Left ventricle myocardium inferior (tissue), 1 donor: ENCODE measurements at regions not wholly inside any gene's neighbourhood (a gene's known extent, or its start where the extent isn't known, plus 50 kb on each side); places are given as distances from the start of the nearest gene placed in this dataset.

Source experiments
- DNase-seq: peaks from one replicate; pipeline ENCODE4 v3.0.0-alpha.2; 2020
- H3K27ac ChIP-seq: fragments of 200-600 bp; replicated peaks from 2 replicates; pipeline ENCODE4 v1.8.0; 2021
- H3K27me3 ChIP-seq: fragments of 200-600 bp; 2 replicates; pipeline ENCODE4 v1.8.0; 2021; ENCODE audit warnings: low read depth
- H3K36me3 ChIP-seq: fragments of 200-600 bp; 2 replicates; pipeline ENCODE4 v1.8.0; 2021
- H3K4me1 ChIP-seq: fragments of 200-600 bp; 2 replicates; pipeline ENCODE4 v1.8.0; 2021
- H3K4me3 ChIP-seq: fragments of 200-600 bp; 2 replicates; pipeline ENCODE4 v1.8.0; 2021; ENCODE audit warnings: mild to moderate bottlenecking, moderate library complexity
- H3K9me3 ChIP-seq: fragments of 200-600 bp; replicated peaks from 2 replicates; pipeline ENCODE4 v1.8.0; 2021
- CTCF ChIP-seq: fragments of 200-600 bp; IDR thresholded peaks from 2 replicates; pipeline ENCODE4 v1.8.0; 2021; ENCODE audit warnings: antibody characterized with exemption, mild to moderate bottlenecking, borderline replicate concordance
- intact Hi-C: fragments of 100-400 bp; cut with micrococcal nuclease; formaldehyde crosslinking; loops from one replicate; pipeline ENCODE4 v1.11.0; 2022
- donor health status: DM: no; HTN: yes; CAD: no; lungs with severe emphysema.

GRCh38 chr14:97486601-97487120 lies 689.5 kb downstream of the VRK1 start:
- Histone ChIP-seq H3K4me1 (no peaks in the 10 kb centered on the region), H3K4me3 (no peak overlapping the region), H3K9me3 (no peaks in the 10 kb centered on the region), H3K36me3 (no peaks in the 10 kb centered on the region), H3K27me3 (peaks cover 18% of the 10 kb centered on the region), H3K27ac (no peak overlapping the region)
- no peak for DNase-seq
- intact Hi-C loops = no loop called here
- TF ChIP-seq CTCF = no peak

DNA sequence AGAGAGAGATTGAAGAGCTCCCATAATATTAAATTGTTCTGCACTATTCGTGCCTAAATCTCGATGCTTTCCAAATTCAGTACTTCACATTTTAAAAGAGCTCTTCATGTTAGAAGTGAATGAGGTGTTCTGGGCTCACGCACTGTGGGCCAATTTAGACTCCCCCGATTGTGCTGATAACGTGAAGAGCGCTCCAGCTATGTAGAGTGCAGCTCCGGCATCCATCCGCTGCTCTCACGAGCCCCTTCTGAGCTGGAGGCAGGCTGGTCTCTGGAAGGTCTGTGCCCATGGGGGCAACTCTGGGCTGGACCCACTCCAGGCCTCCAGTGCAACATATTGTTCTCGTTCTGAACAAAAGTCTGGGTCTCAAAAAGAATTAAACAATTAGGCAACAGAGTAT lies 692.6 kb downstream of the VRK1 start:
- Histone ChIP-seq H3K9me3 (peaks cover 7% of the 10 kb centered on the region), H3K27me3 (peaks cover 14% of the 10 kb centered on the region), H3K36me3 (no peaks in the 10 kb centered on the region), H3K4me3 (no peak overlapping the region), H3K27ac (no peak overlapping the region), H3K4me1 (no peaks in the 10 kb centered on the region)
- intact Hi-C loops = no loop called here
- TF ChIP-seq CTCF = no peak
- DNase-seq = no peak

- H3K4me1 ChIP-seq = no peaks in the 10 kb centered on the region
- H3K36me3 ChIP-seq = no peaks in the 10 kb centered on the region
- H3K27ac ChIP-seq = no peak overlapping the region
- H3K9me3 ChIP-seq = peaks cover 7% of the 10 kb centered on the region
- peaks cover 14% of the 10 kb centered on the region for H3K27me3 ChIP-seq
- no peak overlapping the region for H3K4me3 ChIP-seq
- intact Hi-C loops = no loop called here
- TF ChIP-seq CTCF = no peak
- DNase-seq = no peak
Measured at GRCh38 chr14:97490521-97491070, 693.4 kb downstream of the VRK1 start.

GRCh38 chr14:97491697-97492096 lies 694.5 kb downstream of the VRK1 start:
- no peak for TF ChIP-seq CTCF
- H3K36me3 ChIP-seq = no peaks in the 10 kb centered on the region
- H3K27me3 ChIP-seq = peaks cover 10% of the 10 kb centered on the region
- peaks cover 7% of the 10 kb centered on the region for H3K9me3 ChIP-seq
- intact Hi-C loops = no loop called here
- DNase-seq = no peak
- H3K4me1 ChIP-seq = no peaks in the 10 kb centered on the region
- no peak overlapping the region for H3K27ac ChIP-seq
- no peak overlapping the region for H3K4me3 ChIP-seq

GRCh38 chr14:97499790-97500481 lies 702.8 kb downstream of the VRK1 start:
- no peak overlapping the region for H3K27ac ChIP-seq
- intact Hi-C loops = no loop called here
- H3K4me1 ChIP-seq = no peaks in the 10 kb centered on the region
- no peak overlapping the region for H3K4me3 ChIP-seq
- DNase-seq = no peak
- no peaks in the 10 kb centered on the region for H3K9me3 ChIP-seq
- no peaks in the 10 kb centered on the region for H3K36me3 ChIP-seq
- H3K27me3 ChIP-seq = peaks cover 17% of the 10 kb centered on the region
- TF ChIP-seq CTCF = no peak
